NCI-H446 (cell line): ENCODE measurements at regions not wholly inside any gene's neighbourhood (a gene's known extent, or its start where the extent isn't known, plus 50 kb on each side); places are given as distances from the start of the nearest gene placed in this dataset.

Source experiments
- DNase-seq, 2 experiments: peaks; one replicate each; lab custom pipeline; 2025; lab: John Stamatoyannopoulos, UW

DNA sequence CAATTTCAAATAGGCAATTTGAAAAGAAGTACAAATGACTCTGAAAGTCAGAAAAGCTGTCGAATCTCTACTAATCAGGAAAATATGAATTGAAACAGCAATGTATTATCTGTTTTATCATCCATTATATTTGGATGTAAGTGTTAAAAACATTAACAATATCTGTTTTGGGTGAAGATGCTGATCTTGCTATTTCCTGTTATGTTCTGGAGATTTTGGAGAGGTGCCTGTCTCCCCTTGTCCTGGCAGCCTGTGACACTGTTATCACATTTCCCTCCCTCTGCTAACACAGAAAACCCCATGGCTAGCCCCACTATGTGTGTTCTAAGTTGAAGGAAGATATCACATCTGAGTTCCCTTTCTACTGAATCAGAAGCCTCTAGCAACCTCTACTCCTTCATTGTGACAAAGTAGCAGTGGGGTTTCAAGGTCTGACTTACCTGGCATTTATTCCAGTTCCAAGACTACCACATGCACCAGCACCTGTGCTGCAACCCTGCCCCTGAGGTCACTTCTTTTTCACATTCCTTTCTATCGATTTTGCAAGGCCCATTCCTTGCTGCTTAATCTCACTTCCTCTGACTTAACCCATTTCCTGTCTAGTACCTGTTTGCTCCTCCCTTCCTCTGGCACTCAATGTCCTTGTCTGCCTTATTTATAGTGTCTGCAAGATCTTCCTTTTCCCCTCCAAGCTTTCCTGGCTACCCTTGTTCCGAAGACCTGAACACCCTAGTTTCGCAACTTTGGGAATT lies 95.5 kb upstream of the COL8A1 start:
- DNase-seq, result no peak

DNA sequence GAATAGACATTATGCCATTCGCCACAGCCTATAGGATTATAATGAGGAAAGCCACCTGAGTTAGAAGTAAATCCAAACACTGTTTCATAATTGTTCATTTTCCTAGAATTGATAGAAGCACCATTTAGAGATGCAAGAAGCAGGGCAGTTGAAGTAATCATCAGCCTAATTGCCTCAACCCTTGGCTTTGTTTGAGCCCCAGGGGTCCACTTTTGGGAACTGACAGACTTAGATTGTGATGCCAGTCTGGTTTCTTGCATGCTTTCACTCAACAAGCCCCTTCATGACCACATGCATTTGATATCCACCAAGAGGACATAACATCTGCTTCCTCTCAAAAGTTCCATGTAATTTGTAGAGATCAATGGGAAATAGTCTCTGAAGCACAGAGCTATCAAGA lies 97.2 kb upstream of the COL8A1 start:
- DNase-seq, result no peak

GRCh38 chr3:99537416-99537815 lies 101.0 kb upstream of the COL8A1 start:
- no peak for DNase-seq

DNA sequence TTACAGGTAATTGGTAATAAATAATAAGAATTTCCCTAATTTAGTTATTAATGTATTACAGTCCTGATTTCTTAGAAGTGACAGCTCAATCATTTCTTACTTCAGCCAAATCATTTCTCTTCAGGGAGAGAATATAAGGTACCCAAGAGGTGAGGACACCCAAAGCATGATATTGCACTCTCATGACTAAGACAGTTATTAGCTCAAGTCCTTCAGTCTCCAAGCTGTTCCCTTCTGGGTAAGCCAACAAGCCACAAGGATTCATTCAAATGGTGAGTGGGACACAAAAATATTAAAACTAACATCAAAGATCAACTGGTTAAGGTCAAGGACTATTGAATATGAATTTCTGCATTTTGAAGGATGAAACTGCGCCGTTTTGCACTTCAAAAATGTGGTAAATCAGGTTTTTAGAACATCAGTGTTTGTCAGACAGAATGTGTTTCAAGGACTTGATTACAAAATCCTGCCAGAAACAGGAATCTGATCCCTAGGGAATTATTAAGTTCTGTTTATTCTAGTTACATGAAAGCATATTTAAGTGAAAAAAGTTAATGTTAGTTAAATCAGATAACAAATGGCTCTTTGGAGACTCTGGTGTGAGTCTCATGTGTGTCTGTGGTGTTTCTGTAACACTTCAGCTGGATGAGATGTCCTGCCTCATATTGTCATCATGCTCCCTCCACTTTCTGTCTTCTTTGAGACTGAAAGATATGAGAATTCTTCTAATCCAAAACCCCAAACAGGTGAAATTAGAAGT lies 101.7 kb upstream of the COL8A1 start:
- no peak for DNase-seq

- DNase-seq, result no peak
These were observed 103.3 kb upstream of the COL8A1 start for GRCh38 chr3:99534951-99535704.

- peak; percentile 10 to 24 for DNase-seq
These were observed 106.1 kb upstream of the COL8A1 start for GRCh38 chr3:99532246-99532645.

DNA sequence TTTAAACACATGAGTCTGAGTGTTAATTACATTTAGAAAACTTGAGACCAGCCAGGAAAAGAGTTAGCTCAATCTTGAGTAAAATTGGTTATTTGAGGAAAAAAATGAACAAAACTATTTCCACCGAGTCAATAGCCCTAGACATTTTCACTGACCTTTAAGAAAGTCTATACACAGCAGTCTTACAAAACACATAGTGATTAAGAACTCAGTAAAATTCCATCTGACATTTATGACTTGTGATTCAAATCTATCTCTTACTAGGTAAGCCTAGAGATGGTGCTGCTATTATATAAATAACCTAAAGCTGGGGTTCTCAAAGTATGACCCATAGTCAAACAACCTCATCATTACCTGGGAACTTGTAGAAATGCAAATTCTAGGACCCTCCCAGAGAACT lies 109.1 kb upstream of the COL8A1 start:
- no peak for DNase-seq

DNA sequence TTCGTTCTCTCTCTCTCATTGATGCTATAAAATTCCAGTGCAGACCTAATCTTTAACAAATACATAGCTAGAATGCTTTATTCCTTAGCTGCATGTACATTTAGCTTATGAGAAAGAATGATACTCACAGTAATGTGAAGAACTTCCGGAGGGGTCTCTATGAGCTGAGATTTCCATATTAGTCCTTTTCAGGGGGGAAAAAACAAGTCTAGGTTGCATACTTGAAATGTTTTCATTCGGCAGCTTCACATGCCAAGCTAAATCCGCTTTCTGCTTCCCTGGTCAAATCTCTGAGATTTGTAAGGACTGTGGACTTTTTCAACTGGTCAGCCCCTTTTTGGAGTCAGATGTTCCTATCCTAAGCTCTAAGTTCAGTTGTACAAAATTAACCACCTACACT lies 111.5 kb upstream of the COL8A1 start:
- no peak for DNase-seq

GRCh38 chr3:99524559-99524958 lies 113.8 kb upstream of the COL8A1 start:
- DNase-seq, result no peak

GRCh38 chr3:99523431-99524127 lies 114.8 kb upstream of the COL8A1 start:
- DNase-seq, result no peak

DNA sequence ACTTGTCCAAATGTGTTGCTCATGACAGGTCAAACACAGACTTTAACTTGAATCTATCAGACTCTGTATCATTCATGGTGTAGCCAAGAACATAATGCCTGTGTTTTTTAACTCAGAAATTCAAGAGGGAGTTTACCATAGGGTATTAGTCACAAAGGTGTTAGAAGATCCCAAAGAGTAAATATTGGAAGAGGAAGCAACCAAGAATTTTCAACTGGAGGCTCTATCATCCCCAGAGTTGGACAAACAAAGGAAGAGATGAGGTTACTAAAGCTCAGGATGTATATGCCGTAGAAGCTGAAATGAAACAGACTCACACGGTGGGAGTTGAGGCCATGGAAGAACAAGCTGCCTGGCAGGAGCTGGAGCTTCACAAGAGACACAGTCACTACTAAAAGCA lies 116.2 kb upstream of the COL8A1 start:
- DNase-seq, result no peak

GRCh38 chr3:99521551-99521950 lies 116.8 kb upstream of the COL8A1 start:
- no peak for DNase-seq

GRCh38 chr3:99520513-99520912 lies 117.9 kb upstream of the COL8A1 start:
- DNase-seq, result no peak

- no peak for DNase-seq
These were observed 121.5 kb upstream of the COL8A1 start for GRCh38 chr3:99516936-99517335.

GRCh38 chr3:99515891-99516290 lies 122.5 kb upstream of the COL8A1 start:
- DNase-seq, result no peak

- no peak for DNase-seq
These were observed 129.2 kb upstream of the COL8A1 start for GRCh38 chr3:99509224-99509623.

DNA sequence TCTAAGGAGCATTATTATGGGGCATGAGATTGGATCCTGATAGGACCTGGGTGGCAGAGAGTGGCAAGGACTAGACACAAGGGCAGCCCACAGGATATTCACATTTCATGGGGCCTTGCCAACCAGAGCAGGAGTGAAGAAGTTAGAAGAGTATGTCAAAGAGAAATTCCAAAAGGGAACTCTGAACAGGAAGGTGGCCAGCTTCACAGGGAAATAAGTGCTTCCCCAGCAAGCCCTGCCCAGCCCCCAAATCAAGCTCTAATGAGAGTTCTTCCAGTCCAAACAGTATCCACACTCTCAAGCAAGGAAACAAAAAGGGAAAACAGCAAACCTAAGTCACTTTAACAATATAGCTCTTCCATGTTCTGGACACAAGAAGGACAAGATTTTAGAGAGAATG lies 130.2 kb upstream of the COL8A1 start:
- no peak for DNase-seq

DNA sequence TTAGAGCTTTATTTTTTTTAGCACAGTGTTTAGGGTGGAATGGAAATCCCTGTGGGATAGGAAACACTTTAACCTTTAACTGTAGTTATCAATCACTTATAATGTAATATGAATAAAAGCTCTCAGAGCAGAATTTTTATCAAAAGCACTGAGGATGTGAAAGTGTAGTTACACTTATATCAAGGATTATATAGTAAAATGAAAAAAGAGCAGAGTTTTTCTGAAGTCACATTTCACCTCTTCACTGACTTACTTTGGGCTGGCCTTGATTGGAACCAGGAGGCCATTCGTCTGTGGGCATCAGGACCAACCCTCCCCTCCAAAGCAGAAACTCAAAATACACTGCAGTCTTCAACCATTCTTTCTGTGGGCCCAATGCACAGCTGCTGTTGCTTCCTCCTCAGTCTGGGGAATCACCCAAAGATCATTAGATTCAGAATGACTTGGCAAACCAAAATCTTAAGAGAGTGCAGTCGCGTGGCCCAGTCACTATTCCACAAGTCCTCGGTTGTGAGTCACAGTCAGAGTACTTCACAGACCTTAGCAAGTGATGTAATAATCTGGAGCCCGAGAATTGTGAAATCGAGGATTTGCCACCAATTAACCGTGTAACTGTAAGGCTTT lies 132.6 kb upstream of the COL8A1 start:
- DNase-seq, result no peak

DNA sequence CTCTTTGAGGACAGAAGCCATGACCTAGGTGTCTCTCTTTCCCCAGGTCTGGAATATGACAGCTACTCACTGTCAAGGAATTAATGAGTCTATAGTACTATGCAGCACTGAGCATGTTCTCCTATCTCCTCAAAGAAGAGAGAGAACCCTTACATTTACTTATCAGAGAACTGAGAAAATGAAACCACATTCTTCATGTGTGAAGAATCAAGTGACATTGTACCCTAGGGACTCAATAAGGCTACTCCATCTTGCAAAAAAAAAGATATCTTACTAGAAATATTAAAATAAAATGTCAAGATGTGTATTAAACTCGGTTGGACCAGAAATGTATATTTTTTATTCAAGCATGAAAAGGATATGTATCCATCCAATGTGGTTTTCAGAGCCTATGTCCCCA lies 133.2 kb upstream of the COL8A1 start:
- DNase-seq, result no peak

GRCh38 chr3:99504258-99504657 lies 134.1 kb upstream of the COL8A1 start:
- no peak for DNase-seq

DNA sequence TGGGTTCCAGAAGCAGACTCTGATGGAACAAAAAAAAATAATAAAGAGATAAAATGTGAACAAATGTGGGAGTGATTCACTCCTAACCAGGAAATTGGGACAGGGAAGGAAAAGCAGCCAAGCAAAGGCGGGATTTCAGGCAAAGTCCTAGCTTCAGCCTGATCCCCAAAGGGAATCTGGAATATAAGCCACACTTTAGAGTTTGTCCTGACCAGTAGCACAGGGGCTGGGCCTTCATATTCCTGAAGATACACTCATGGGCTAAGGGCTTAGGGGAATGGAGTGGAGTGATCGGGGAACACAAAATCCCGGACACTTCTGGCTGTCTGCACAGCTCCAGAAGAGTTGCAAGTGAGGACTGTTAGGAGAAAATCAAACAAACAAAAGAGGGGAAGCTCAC lies 135.0 kb upstream of the COL8A1 start:
- DNase-seq, result no peak

DNA sequence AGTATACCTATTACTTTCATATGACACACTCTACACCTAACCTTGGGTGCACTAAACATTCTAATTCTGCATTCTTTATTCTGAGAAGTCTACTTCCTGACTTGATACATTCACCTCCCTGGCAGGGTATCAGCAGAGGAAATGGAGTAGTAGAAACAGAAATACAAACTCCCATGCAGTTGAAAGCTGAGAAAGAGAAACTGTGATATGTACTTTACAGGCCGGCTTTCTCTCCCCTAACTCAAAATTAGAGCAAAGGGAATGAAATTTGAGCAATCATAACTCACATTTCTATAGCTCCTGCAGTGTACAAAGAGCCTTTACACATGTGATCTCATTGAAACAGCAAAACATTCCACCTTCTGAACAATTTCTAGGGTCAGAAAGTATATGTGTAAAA lies 135.5 kb upstream of the COL8A1 start:
- no peak for DNase-seq
